DOHH2 (cell line): ENCODE measurements at regions not wholly inside any gene's neighbourhood (a gene's known extent, or its start where the extent isn't known, plus 50 kb on each side); places are given as distances from the start of the nearest gene placed in this dataset.

Source experiments
- CTCF ChIP-seq: fragments of 200-600 bp; sonication (generic); IDR thresholded peaks from one replicate; pipeline ENCODE4 v1.5.1; 2014; ENCODE audit warnings: antibody characterized with exemption, mild to moderate bottlenecking, low read depth, low read length; ENCODE audit not compliant: poor library complexity, severe bottlenecking
- EZH2phosphoT487 ChIP-seq: fragments of 200-600 bp; sonication (generic); IDR thresholded peaks from 2 replicates; pipeline ENCODE4 v1.6.1; 2017; ENCODE audit warnings: borderline replicate concordance, mild to moderate bottlenecking, antibody characterized with exemption, low read length, moderate library complexity, mixed read lengths

- TF ChIP-seq CTCF (no peak), EZH2phosphoT487 (no peak)
Measured at GRCh38 chr6:27804851-27805250, 107.3 kb downstream of the OR2B2 start.
